Testis (tissue), 2 donors: ENCODE measurements at regions not wholly inside any gene's neighbourhood (a gene's known extent, or its start where the extent isn't known, plus 50 kb on each side); places are given as distances from the start of the nearest gene placed in this dataset.

Source experiments
- DNase-seq: peaks from one replicate; pipeline ENCODE4 v3.0.0-alpha.2; 2019
- H3K27ac ChIP-seq, 2 donors: fragments of 200-600 bp; sonication (generic); one replicate each; pipeline ENCODE4 v1.5.1; 2019
- H3K27me3 ChIP-seq: fragments of 200-600 bp; sonication (generic); one replicate; pipeline ENCODE4 v1.5.1; 2019
- H3K36me3 ChIP-seq: fragments of 200-600 bp; sonication (generic); one replicate; pipeline ENCODE4 v1.5.1; 2017; ENCODE audit warnings: low read depth; ENCODE audit errors: missing control alignments
- H3K4me1 ChIP-seq: fragments of 200-600 bp; sonication (generic); one replicate; pipeline ENCODE4 v1.5.1; 2019
- H3K4me3 ChIP-seq, 2 donors: fragments of 200-600 bp; sonication (generic); one replicate each; pipeline ENCODE4 v1.5.1; 2017 to 2019
- H3K9me3 ChIP-seq: fragments of 200-600 bp; sonication (generic); one replicate; pipeline ENCODE4 v1.5.1; 2017
- POLR2A ChIP-seq: fragments of 450-650 bp; IDR thresholded peaks from one replicate; pipeline ENCODE4 v1.6.1; 2017; ENCODE audit warnings: antibody characterized with exemption, mild to moderate bottlenecking, moderate library complexity
- WGBS, 2 donors: methylation state at CpG; one replicate each; pipeline ENCODE4 v1.1.5; 2018; 5-methylcytosine and 5-hydroxymethylcytosine counted together
- intact Hi-C: fragments of 100-400 bp; cut with DNase I; formaldehyde crosslinking; loops from one replicate; pipeline ENCODE4 v1.15.1; 2023; ENCODE audit warnings: low total_unique reads
- TF ChIP-seq, protein P1 (sequence below), 3 experiments: fragments of 450-650 bp in 2 of 3; fragments of 200-600 bp in 1 of 3; sonication (generic) in 1 of 3; IDR thresholded peaks; one replicate each; pipeline ENCODE4 v1.5.1; 2016 to 2019; ENCODE audit warnings: antibody characterized with exemption in 3 of 3, mild to moderate bottlenecking in 2 of 3, moderate library complexity in 1 of 3

DNA sequence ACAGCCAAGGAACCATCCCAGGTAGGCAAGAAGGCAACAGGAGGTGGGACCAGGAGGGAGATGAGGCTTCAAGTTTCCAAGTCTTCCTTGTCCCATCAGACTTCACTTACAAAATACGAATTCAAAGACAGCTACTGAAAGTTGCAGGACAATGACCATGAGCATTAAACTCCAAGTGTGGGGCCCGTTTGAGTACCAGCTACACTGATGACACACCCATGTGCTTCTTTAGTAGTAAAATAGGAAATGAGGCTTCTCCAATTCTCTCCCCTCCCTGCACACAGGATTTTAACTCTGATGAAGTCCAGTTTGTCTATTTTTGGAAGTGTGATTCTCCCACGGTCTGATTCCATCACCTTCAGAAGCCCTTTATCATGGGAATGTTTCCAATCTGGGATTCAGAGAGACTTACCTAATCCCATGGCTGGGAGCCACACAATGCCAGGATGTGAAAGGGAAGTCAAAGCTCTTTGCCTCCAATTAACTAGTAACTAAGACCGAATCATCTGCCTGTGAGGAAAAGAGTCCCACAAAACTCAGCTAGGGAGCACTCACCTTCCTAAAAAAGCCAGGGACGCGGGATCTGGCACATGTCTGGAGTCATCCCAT is 222.8 kb upstream of the MSX2 start:
- no peak for DNase-seq
- intact Hi-C loops = no loop called here
- TF ChIP-seq, protein P1, sequence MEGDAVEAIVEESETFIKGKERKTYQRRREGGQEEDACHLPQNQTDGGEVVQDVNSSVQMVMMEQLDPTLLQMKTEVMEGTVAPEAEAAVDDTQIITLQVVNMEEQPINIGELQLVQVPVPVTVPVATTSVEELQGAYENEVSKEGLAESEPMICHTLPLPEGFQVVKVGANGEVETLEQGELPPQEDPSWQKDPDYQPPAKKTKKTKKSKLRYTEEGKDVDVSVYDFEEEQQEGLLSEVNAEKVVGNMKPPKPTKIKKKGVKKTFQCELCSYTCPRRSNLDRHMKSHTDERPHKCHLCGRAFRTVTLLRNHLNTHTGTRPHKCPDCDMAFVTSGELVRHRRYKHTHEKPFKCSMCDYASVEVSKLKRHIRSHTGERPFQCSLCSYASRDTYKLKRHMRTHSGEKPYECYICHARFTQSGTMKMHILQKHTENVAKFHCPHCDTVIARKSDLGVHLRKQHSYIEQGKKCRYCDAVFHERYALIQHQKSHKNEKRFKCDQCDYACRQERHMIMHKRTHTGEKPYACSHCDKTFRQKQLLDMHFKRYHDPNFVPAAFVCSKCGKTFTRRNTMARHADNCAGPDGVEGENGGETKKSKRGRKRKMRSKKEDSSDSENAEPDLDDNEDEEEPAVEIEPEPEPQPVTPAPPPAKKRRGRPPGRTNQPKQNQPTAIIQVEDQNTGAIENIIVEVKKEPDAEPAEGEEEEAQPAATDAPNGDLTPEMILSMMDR (IDR thresholded peaks at IDR 0.05) = no peak
- TF ChIP-seq POLR2A = no peak
- Histone ChIP-seq H3K36me3 (no peaks in the 10 kb centered on the region), H3K4me3 (no peak overlapping the region), H3K27ac (no peak overlapping the region), H3K27me3 (no peaks in the 10 kb centered on the region), H3K4me1 (peaks cover 23% of the 10 kb centered on the region), H3K9me3 (no peaks in the 10 kb centered on the region)
- 56 to 63% methylated on average over 6 of the region's 6 CpGs for WGBS, 2 donors

DNA sequence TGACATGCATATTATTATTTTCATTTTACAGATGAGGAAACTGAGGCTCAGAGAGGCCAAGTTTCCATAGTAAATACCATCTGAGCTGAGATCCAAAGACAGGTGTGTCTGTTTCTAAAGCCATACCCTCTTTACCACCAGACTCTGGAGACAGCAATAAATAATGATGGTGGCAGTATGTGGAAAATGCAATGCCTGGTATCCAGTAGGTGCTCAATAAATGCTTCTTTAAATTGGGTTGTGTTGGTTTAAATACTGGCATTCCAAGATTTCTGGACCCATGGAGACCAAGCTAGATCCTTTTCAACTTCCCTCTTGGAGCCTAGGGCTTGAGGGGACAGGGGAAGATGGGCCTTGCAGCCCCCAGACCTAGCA is 221.3 kb upstream of the MSX2 start:
- TF ChIP-seq, protein P1 (IDR thresholded peaks at IDR 0.05) = no peak
- no peak for TF ChIP-seq POLR2A
- no peaks in the 10 kb centered on the region for H3K27me3 ChIP-seq
- no peaks in the 10 kb centered on the region for H3K36me3 ChIP-seq
- no peak for DNase-seq
- no peak overlapping the region for H3K27ac ChIP-seq
- no peaks in the 10 kb centered on the region for H3K9me3 ChIP-seq
- intact Hi-C loops = no loop called here
- H3K4me3 ChIP-seq = no peak overlapping the region
- H3K4me1 ChIP-seq = peaks cover 29% of the 10 kb centered on the region

DNA sequence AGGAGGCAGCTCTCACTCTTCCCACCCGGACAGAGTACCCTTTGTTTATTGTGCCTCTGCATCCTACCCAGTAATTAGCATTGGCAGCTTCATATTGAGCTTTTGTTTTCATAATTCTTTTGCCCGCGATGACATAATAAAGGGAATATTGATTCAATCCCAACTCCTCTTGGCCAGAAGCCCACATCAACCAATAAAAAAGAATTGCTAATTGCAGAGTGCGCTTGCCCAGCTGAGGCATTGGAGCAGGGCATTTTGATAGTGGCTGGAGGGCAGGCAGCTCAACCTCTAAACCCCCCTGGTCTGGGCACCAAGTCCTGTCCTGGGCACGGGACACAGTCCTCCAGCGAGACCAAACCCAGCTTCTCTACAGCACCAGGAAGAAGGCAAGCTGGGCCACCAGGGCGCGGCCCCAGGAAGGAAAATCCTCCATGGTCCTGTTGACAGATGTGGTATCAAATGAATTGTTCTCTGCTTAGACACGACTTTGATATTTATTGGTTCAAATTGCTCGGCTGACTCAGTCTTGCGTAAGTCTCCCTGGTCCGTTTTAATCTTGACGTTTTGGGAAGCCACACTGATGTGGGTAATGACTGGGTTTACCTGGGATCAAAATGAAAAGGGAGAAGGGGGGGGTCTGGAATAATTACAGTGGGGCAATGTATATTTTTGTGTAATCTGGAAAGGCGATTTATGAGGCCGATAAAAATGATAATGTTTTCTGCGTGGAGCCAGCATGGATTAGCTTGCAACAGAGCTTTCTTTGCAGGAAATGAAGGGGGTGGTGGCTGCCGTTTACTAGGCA is 220.7 kb upstream of the MSX2 start:
- H3K27me3 ChIP-seq = no peaks in the 10 kb centered on the region
- peak overlapping the region in 1 of 2 donors; percentile 1 for H3K4me3 ChIP-seq
- H3K9me3 ChIP-seq = no peaks in the 10 kb centered on the region
- 48 to 51% methylated on average over 17 of the region's 17 CpGs for WGBS, 2 donors
- peaks cover 29% of the 10 kb centered on the region for H3K4me1 ChIP-seq
- DNase-seq = no peak
- intact Hi-C loops = no loop called here
- TF ChIP-seq, protein P1 (IDR thresholded peaks at IDR 0.05) = peak in 1 of 3 experiments; percentile 6
- no peak for TF ChIP-seq POLR2A
- H3K27ac ChIP-seq = no peak overlapping the region
- H3K36me3 ChIP-seq = no peaks in the 10 kb centered on the region

DNA sequence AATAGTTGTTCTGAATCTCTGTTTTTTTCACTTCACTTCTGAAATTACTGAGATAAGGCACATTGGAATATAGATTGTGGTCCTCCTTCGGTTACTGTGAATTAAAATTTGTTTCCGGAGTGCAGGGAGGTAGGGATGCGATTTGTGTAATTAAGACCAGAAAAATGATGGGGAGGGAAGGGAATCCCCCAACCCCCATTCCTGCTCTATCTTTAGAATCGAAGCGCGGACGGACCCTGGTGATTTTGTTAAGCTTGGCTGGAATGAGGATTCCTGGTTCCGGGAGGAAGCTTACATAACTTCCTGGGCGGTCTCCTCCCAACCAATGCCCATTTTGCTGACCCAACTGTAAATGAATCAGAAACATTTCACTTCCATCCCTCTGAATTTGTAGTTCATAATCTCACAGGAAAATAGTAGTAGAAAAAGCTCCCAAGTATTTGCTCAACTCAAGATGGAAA is 220.1 kb upstream of the MSX2 start:
- intact Hi-C loops = no loop called here
- Histone ChIP-seq H3K36me3 (no peaks in the 10 kb centered on the region), H3K27me3 (no peaks in the 10 kb centered on the region), H3K9me3 (no peaks in the 10 kb centered on the region), H3K4me3 (peak overlapping the region in 1 of 2 donors; percentile 1), H3K27ac (no peak overlapping the region), H3K4me1 (peaks cover 29% of the 10 kb centered on the region)
- WGBS, 2 donors = 31 to 51% methylated on average over 9 of the region's 9 CpGs
- no peak for DNase-seq
- no peak for TF ChIP-seq POLR2A
- TF ChIP-seq, protein P1 (IDR thresholded peaks at IDR 0.05) = no peak
